HUDEP-2 (cell line): ENCODE measurements at regions not wholly inside any gene's neighbourhood (a gene's known extent, or its start where the extent isn't known, plus 50 kb on each side); places are given as distances from the start of the nearest gene placed in this dataset.

Source experiments
- DNase-seq, 76 experiments: peaks; one replicate each; lab custom pipeline; 2025; ENCODE audit not compliant: unreplicated experiment in 76 of 76; lab: John Stamatoyannopoulos, UW

DNA sequence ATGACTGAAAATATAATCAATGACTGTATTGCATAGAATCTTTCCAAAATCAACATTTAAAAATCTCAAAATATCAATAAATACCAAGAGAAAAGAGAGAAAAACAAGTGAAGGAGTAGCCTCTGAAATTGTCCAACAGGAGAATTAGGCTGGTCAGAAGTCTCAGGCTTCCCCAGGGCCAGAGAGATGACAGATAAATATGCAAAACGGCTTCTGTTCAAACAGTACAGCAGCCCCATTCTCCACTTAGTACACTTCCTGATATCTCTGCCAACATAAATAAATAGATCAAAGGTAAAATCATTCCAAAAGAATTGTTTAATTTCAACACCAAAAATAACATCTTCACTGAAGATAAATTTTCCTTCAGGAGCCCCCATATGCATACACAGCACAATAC lies 204.7 kb upstream of the GABRA2 start:
- no peak for DNase-seq

DNA sequence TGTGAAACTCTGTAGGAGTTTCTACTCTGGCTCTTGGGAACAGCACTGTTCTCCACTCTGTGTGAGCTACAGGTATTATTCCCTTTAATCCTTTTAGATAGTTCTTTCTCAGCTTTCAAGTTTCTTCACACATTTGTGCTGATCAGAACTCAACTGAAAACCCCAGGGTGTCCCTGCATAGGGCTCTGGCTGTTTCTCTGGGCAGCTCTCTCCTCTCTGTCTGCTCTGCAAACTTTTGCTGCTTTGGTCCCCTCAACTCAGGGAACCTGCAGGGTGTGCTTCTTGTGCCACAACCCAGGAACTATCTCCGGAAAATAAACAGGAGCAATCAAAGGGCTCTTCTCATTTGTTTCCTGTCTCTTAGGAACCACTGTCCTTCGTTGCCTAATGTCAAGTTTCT lies 196.6 kb upstream of the GABRA2 start:
- DNase-seq, result no peak

DNA sequence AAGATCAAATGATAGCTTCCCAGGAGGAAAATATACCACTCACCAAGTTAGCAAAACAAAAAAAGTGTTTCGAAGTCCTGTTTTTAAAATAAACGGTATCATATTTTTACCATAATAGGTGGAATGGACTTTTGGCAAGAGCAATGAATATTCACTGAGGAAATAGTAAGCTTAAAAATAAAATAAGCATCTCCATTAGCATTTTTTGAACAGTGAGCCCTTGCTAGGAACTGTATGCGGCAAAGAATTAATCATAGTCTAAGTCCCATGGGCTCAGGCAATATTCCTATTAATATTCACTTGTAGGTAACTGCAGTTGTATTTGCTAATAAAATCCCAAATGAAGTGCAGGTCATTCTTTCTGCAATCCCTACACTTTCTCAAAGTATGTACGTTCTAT lies 191.7 kb upstream of the GABRA2 start:
- no peak for DNase-seq

DNA sequence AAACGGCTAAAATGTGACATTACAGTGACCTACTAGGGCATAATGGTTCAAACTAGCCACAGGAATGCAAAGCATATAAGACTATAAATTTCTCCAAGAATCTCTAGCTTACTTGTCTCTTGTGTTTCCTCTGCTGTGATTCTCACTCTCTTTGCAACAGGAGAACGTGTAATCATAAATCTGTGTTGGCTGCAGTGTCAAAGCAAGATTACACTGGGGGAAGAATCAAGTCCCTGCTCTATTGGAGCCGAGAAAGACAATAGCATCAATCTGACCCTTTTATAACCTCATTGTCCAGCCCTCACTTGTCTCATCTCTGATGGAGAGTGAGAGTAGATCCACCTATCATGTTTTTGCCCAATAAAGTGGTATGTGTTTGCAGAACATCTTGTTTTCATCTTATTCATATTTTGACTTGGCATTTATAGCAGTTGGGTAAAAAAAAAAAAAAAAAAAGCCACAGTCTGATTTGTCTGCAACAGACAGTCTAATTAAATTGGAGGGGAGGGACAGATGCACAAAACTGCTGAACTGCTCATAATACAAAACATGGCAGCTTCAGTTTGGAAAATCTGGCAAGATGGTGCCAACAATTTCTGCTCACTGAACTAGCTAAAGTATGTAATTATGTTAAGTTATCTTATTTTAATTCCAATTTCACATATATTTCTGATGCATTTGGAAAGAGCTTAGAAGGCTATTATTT lies 165.0 kb upstream of the GABRA2 start:
- no peak for DNase-seq

DNA sequence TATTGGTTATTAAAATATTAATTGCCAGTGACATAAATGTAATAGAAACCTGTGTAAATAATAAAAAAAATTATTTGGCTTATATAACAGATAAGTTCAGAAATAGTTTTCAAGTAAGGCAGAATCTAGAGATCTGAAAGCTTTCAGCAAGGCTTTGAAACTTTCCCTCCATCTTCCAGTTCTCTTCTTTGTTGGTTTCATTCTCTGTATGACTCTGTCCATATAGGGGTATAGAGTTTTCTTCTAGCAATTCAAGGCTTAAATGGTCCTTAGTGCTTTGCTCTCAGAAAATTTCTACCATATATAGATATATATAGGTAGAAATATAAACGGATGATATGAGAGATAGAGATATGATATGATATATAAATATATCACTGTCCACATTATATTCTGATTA lies 160.5 kb upstream of the GABRA2 start:
- no peak for DNase-seq

DNA sequence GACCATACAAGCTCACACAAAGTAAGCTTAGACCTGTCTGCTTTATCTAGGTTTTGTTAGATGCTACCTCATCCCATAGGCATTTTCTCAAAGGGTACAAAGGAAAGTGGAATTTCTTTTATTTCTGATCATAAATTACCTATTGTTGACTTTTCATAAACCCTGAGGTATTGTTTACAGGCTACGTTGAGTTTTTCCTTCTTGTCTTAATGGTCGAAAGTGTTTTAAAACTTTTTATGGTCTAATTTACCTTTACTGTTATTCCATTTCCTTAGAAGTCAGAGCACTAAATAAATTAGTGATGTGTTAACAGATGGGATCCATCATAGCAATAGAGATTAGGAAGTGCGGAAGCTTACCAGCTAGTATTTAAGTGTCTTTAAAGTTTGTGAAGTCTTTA lies 159.2 kb upstream of the GABRA2 start:
- no peak for DNase-seq

DNA sequence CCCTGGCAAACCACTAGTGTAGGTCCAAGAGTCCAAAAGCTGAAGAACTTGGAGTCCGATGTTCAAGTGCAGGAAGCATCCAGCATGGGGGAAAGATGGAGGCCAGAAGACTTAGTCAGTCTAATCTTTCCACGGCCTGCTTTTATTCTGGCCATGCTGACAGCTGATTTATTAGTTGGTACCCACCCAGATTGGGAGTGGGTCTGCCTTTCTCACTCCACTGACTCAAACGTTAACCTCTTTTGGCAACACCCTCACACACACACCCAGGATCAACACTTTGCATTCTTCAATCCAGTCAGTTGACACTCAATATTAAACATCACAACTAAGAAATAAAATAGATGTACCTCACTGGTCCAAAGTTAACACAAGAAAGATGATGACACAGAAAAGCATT lies 134.8 kb upstream of the GABRA2 start:
- DNase-seq, result no peak

DNA sequence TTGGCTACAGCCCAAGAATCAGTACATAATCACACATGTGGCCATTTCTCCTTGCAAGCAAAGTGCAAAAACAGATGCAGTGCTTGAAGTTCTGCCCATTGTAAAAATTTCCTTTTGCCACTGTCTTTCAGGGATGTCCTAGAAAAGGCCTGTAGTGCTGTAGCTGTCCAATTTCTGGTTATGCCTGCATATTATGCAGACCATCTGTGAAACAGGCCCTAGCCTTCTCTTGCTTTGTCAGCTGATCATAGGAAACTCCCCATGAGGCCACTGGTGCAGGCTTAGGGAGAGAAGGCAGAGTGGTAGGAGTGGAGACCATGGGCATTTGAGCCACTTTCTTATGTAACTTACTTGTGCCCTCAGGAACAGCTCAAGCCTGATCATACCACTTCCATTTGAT lies 130.4 kb upstream of the GABRA2 start:
- DNase-seq, result no peak

DNA sequence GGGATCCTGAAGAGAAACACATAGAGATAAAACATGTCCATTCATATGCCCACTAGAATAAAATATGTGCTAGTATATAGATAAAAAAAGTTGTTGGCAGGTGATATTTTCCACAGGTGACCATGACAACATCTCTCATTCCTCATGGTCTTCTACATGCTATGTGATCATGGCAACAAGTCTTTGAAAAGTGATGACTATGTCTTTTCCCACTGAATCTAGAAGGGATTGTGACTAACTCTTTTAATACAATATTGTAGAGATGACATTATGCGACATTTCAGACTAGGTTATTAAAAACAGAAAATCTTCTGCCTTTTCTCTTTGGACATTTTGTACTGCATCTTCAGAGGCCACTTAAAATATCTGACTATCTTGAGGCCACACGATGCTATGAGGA lies 126.0 kb upstream of the GABRA2 start:
- DNase-seq, result no peak

DNA sequence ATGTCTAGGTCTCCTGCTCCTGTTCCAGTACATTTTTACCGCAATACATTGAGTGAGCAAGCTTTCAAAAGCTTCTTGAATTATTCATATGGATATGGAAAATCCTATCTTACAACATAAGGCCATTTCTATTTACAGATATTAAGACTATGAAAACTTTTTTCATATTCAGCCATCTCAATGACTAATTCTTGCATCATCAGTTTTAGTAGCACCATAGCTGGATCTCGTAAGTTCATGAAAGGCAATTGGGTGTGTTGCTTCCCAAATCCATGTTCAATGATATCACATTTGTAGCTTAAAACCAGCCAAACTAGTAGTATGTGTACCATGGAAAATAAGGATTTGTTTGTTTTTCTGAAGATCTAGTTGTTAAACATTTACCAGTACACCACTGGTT lies 118.3 kb upstream of the GABRA2 start:
- no peak for DNase-seq

DNA sequence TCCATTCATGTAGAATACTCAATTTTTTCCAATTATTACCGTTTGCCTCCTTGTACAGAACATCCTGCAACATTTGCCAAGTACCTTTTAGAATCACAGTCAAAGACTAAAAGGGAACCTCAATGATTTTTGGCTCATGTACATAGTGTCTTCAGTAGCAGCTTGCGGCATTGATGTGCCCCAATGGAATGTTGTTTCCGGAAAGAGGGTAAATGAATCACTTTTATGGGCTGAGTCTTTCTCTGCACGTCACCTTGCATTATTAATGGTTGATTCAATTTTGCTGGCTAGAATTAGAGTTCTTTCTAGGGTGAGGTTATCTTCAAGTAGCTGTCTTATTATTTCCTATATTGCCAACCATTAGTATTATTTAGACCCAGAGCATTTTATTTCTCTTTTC lies 116.9 kb upstream of the GABRA2 start:
- no peak for DNase-seq

DNA sequence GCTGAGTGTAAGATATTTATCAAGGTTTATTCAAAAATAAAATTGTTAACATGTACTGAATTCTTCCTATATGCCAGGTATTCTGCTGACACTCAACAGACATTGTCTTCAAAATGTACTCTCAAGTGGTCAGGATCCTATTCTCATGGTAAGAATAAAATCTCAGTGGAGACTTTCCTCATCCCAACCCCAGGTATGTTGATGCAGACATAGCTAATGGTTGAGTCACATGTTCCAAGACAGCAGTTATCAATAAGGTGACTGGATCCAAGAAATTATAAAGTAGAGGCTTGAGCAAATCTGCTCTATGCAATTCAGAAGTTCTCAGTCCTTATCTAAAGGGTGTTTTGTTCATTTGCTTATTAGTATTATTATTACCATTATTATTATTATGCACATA lies 115.2 kb upstream of the GABRA2 start:
- no peak for DNase-seq

DNA sequence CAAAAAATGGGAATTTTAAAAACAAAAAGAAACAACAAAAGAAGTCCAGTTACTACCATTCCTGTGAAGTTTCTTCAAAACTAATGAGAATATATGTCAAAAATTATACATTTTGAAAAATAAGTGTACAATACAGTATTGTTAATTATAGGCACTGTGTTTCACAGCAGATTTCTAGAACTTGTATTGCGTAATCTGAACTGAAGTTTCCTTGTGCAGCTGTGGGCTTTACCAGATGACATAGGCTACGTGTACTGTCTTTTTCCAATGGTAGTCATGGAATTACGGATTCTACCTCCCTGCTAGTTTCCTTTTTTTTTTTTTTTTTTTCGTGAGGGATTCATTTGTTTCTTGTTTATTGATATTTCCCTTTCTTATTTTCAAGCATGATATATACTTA lies 113.8 kb upstream of the GABRA2 start:
- DNase-seq, result no peak

DNA sequence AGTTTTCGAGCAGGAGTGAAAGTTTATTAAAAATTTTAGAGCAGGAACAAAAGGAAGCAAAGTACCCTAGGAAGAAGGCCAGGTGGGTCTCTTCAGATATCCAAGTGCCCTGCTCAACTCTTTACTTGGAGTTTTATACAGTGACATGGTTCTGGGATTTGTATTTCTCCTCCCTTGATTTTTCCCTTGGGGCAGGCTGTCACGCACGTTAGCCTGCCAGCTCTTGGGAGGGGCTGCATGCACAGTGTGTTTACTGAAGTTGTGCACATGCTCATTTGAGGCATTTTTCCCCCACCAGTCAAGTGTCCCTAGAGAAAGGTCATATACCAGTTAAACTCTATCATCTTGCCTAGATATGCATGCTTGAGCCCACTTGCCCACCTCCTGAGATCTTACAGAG lies 102.5 kb upstream of the GABRA2 start:
- DNase-seq, result no peak

DNA sequence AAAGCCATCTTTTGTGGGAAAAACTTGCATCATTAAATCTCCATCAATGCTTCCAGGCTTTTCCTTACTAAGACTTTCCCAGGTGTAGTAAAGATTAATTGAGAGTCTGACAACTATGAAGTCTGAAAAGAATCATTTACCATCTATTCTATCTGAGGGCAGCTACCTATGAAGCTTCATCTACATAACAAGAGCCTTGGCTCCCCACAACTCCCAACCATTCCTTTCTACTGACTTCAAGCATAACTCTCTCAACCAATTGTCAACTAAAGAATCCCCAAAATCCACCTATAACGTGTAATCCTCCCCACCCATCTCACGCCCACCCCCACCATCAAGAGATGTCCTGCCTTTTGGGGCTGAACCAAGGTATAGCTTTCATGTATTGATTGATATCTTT lies 101.5 kb upstream of the GABRA2 start:
- DNase-seq, result no peak

DNA sequence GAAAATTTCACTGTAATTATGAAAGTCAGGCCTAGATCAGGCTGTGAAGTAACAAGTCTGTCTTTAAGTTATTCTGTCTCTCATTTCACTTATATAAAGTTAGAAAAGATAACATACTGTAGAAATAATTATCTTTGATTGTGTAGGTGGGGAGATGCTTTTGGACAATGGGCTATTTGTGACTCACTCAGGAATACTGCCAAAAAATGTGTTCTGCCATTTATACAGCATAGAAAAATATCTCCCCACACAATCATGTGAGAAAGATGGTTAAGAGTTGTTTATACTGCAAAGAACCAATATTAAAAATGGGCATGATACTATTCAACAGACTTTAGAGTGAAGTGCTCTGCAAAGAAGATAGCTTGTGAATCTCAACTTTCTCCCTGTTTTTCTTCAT lies 95.0 kb upstream of the GABRA2 start:
- peak in 1 of 76 experiments; percentile 3 for DNase-seq

DNA sequence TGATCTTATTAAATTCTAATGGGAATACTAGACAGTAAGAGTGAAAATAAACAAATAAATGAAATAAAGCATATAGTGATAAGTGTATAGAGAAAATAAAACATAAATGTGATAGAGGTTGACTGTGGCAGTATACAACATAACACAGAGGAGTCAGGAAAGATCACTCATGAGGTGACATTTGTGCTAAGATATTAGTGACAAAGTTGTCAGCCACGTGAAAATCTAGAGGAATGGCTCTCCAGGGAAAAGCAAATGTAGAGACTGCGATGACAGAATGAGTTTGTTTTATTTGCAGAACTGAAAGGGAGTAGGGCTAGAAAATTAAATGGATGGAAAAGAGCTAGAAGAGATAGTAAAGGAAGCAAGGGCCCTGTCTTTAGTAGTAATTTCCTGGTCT lies 72.8 kb upstream of the GABRA2 start:
- no peak for DNase-seq

DNA sequence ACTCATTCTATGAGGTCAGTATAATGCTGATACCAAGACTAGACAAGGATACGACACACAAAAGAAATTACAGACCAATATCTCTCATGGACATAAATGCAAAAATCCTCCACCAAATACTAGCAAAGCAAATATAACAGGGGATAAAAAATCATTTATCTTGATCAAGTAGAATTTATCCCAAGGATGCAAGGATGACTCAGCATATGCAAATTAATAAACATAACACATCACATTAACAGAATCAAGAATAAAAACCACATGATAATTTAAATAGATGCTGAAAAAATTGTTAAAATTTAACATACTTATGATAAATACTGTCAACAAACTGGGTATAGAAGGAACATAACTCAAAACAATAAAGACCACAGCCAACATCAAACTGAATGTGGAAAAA lies 69.4 kb upstream of the GABRA2 start:
- DNase-seq, result no peak

DNA sequence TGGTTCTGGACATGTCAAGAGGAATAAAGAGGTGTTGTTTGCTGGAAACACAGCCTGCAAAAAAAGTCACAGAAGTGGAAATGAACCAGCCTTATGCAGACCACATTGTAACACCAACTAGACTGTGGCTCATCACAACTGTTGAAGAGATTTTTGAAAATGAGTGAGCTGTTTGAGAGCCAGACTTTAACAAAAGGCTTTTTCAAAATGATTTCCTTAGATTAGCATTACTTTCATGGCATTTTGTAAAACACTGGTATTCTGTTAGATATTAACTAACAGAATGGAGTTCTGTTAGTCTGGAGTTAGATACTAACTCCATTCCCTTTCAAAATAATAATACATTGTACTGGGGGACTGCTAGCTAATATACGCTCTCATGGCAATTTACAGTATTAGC lies 60.6 kb upstream of the GABRA2 start:
- DNase-seq, result no peak

DNA sequence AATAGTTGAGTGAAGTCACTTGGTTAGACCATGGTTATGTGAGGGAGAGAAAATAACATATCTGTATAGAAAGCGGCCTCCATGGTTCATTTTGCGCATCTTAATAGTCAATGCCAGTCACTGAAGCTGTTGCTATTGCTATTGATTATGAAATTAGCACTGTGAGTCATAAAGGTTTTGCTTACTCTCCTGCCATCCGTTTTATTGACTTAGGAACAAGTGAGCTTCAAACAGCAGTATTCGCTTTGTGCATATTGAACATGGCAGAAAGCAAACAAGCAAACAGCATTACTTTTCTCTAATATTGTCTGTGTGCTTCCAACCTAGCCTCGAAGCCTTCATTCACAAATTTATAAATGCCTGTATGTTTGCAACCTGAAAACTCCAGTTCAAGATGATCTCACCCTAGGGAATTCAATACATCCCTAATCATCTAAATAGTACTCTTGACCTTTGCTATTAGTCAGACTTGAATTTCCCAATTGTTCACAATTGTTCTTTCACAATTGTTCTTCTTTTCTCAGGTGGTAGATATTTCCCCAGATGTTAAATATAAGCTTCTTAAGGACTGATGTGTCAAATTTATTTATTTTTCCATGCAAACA lies 55.9 kb upstream of the GABRA2 start:
- DNase-seq, result no peak

DNA sequence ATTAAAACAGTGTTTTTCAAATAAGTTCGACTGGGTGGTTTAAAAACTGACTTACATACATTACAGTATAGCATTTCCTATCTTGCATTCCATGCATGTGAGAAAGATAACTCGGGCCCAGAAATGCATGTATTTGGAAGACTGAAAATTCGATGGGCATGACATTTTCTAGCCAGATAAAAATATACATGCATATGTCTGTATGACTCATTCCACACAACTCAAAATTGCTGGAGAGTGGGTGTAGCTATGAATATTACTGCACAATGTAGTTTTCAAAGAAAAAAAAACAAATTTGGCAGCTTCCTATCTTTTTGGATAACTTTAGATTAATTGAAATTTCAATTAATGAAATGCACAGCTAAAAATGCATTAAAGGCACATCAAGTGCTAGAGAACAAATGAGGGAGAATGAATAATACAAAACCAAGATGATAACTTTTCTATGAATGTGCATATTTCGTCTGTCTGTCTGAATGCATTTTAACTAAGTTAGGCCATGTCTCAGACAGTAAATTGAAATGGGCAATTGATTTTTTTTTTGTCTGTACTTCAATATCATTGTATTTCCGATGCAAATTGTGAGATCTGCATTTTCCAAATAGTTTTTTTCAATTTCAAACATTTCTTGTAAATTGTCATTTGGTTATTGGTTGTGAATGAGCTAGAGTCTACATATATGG lies 54.5 kb upstream of the GABRA2 start:
- DNase-seq, result peak in 2 of 76 experiments; percentile 0 to 7

DNA sequence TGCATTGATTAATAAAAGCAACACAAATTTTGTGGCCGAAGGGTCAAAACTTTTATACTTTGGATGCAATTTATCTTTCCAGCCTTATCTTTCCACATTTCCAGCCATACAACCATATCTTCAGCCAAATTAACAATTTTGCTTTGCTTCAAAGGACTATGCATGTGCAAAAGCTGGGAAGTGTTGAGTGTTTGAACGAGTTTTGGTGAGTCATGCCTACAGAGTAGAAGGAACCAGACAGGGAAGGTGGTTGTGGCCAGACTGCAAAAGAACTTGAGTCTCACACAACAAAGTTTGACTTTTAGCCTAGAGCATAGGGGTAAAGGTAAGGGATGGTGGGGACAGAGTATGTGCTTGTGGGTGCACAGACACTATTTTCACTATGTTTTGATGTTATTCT lies 53.0 kb upstream of the GABRA2 start:
- DNase-seq, result no peak
